Peyer's patch (tissue), 4 donors: ENCODE measurements at regions not wholly inside any gene's neighbourhood (a gene's known extent, or its start where the extent isn't known, plus 50 kb on each side); places are given as distances from the start of the nearest gene placed in this dataset.

Experiments used
- POLR2A ChIP-seq, 2 donors: fragments of 450-650 bp; IDR thresholded peaks; one replicate each; pipeline ENCODE4 v1.5.1; 2017; ENCODE audit warnings: antibody characterized with exemption in 2 of 2, mild to moderate bottlenecking in 2 of 2, moderate library complexity in 2 of 2
- TF ChIP-seq, protein P1 (sequence below), 6 experiments: fragments of 450-650 bp in 4 of 6; fragments of 200-600 bp in 2 of 6; sonication (generic) in 1 of 6; IDR thresholded peaks; one replicate each; pipeline ENCODE4 v1.5.1; 2017 to 2019; ENCODE audit warnings: antibody characterized with exemption in 6 of 6, mild to moderate bottlenecking in 3 of 6, moderate library complexity in 1 of 6

DNA sequence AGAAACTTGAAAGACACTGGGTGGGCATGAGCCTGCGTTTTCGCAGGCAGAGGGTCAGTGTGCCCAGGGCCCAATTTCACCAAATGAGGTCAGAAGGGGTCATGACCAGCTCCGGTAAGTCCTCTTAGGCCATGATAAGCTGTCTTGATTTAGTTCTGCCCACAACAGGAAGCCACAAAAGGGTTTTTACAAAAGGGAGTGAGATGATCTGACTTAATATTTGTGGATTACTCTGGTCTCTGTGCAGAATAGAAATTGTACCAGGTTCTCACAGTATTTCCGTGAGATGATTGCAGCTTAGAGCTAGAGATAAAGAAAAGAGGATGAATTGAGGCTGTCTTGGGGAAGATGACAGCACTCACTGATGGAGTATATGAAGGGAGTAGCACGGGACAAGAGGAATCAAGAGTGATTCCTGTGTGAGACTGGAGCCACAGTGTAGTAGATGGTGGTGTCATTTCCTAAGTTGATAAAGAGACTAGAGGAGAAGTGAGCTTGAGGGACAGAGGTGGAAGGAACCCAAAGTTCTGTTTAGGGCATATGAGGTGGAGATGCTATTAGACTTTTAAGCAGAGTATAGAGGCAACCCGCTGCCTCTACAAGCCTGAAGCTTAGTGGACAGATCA is 288.3 kb upstream of the AMIGO2 start:
- TF ChIP-seq, protein P1, sequence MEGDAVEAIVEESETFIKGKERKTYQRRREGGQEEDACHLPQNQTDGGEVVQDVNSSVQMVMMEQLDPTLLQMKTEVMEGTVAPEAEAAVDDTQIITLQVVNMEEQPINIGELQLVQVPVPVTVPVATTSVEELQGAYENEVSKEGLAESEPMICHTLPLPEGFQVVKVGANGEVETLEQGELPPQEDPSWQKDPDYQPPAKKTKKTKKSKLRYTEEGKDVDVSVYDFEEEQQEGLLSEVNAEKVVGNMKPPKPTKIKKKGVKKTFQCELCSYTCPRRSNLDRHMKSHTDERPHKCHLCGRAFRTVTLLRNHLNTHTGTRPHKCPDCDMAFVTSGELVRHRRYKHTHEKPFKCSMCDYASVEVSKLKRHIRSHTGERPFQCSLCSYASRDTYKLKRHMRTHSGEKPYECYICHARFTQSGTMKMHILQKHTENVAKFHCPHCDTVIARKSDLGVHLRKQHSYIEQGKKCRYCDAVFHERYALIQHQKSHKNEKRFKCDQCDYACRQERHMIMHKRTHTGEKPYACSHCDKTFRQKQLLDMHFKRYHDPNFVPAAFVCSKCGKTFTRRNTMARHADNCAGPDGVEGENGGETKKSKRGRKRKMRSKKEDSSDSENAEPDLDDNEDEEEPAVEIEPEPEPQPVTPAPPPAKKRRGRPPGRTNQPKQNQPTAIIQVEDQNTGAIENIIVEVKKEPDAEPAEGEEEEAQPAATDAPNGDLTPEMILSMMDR (IDR thresholded peaks at IDR 0.05) = no peak
- no peak for TF ChIP-seq POLR2A (IDR thresholded peaks at IDR 0.05)
